HCT116 (cell line): ENCODE measurements at regions not wholly inside any gene's neighbourhood (a gene's known extent, or its start where the extent isn't known, plus 50 kb on each side); places are given as distances from the start of the nearest gene placed in this dataset.

Experiments used
- ATAC-seq: fragments of 200-7000 bp; cut with Tn5 transposase; 2 replicates; pipeline ENCODE4 v1.9.1; 2020; ENCODE audit warnings: mild to moderate bottlenecking, moderate library complexity
- BruUV-seq: library from RNA; stranded (reverse); fragments of 400-500 nt; replicated peaks from 2 replicates; lab custom pipeline; 2021; lab: Mats Ljungman, UMichigan
- CTCF ChIA-PET: fragments of 300-600 bp; sonication (Branson Sonifier 250); formaldehyde crosslinking; loops from one replicate; lab custom pipeline; 2021; ENCODE audit warnings: antibody characterized with exemption; lab: Charles Lee
- POLR2A ChIA-PET: fragments of 300-600, 350-600 bp; sonication (Branson Sonifier 250); formaldehyde crosslinking; loops from one replicate; lab custom pipeline; 2021; ENCODE audit warnings: antibody characterized with exemption; lab: Charles Lee
- RAD21 ChIA-PET, 2 experiments: fragments of 300-600 bp; sonication (Branson Sonifier 250); formaldehyde crosslinking; loops; one replicate each; lab custom pipeline; 2023; ENCODE audit warnings: low total read pairs in 2 of 2; ENCODE audit not compliant: uncharacterized antibody in 2 of 2, unreplicated experiment in 2 of 2, low non-redundant PET in 1 of 2; lab: Charles Lee
- DNase-seq: peaks from one replicate; pipeline ENCODE4 v3.0.0-alpha.2; 2010; ENCODE audit warnings: low read depth, low spot score
- H2AFZ ChIP-seq: fragments of 200-600 bp; shearing (Covaris generic), sonication (generic); 2 replicates; pipeline ENCODE4 v1.6.1; 2017; ENCODE audit warnings: low read depth, mixed run types, mixed read lengths, antibody characterized with exemption, low read length; ENCODE audit not compliant: poor library complexity, severe bottlenecking
- H3K27ac ChIP-seq: 2 replicates; pipeline ENCODE4 v1.5.1; 2012; ENCODE audit warnings: low read depth, low read length
- H3K27me3 ChIP-seq: fragments of 200-600 bp; sonication (generic); 2 replicates; pipeline ENCODE4 v1.6.1; 2016; ENCODE audit warnings: mixed run types, low read length, mixed read lengths; ENCODE audit not compliant: insufficient read depth
- H3K36me3 ChIP-seq, 2 experiments: fragments of 200-500 bp in 1 of 2; fragments of 200-600 bp in 1 of 2; sonication (Bioruptor generic) in 1 of 2; sonication (generic) in 1 of 2; 2 replicates each; pipeline versions ENCODE4 v1.5.1 to v1.6.1; 2014 to 2016; ENCODE audit warnings: low read length in 2 of 2, inconsistent platforms in 1 of 2, mixed read lengths in 1 of 2, mixed run types in 1 of 2; ENCODE audit not compliant: insufficient read depth in 2 of 2, control insufficient read depth in 1 of 2
- H3K4me1 ChIP-seq, 2 experiments: fragments of 200-600 bp in 1 of 2; sonication (generic) in 1 of 2; 2 replicates each; pipeline versions ENCODE4 v1.5.1 to v1.6.1; 2012 to 2017; ENCODE audit warnings: low read length in 2 of 2, inconsistent platforms in 1 of 2, mild to moderate bottlenecking in 1 of 2, mixed read lengths in 1 of 2, mixed run types in 1 of 2, moderate library complexity in 1 of 2; ENCODE audit not compliant: insufficient read depth in 2 of 2, control insufficient read depth in 1 of 2
- H3K4me2 ChIP-seq: fragments of 200-600 bp; sonication (generic); 2 replicates; pipeline ENCODE4 v1.6.1; 2017; ENCODE audit warnings: mixed run types, low read length, mixed read lengths
- H3K4me3 ChIP-seq, 2 experiments: fragments of 200-600 bp in 1 of 2; sonication (generic) in 1 of 2; replicated peaks in 1 of 2; 2 replicates each; pipeline ENCODE4 v1.5.1; 2011 to 2016; ENCODE audit warnings: low read length in 2 of 2, control low read depth in 1 of 2, low read depth in 1 of 2, mild to moderate bottlenecking in 1 of 2, mixed read lengths in 1 of 2, mixed run types in 1 of 2
- H3K79me2 ChIP-seq: fragments of 200-600 bp; sonication (generic); 2 replicates; pipeline ENCODE4 v1.6.1; 2017; ENCODE audit warnings: mild to moderate bottlenecking, mixed run types, low read length, moderate library complexity, mixed read lengths; ENCODE audit not compliant: insufficient read depth
- H3K9ac ChIP-seq: fragments of 200-600 bp; sonication (generic); 2 replicates; pipeline ENCODE4 v1.6.1; 2016; ENCODE audit warnings: low read length, mixed read lengths
- H3K9me2 ChIP-seq: fragments of 200-600 bp; sonication (generic), shearing (Covaris generic); 2 replicates; pipeline ENCODE4 v1.6.1; 2017; ENCODE audit warnings: mixed run types, mild to moderate bottlenecking, moderate library complexity; ENCODE audit not compliant: insufficient read depth
- H3K9me3 ChIP-seq, 2 experiments: fragments of 200-500 bp in 1 of 2; fragments of 200-600 bp in 1 of 2; sonication (Bioruptor generic) in 1 of 2; sonication (generic) in 1 of 2; 2 replicates each; pipeline ENCODE4 v1.6.1; 2014 to 2017; ENCODE audit warnings: low read length in 2 of 2, mixed read lengths in 2 of 2, inconsistent platforms in 1 of 2, low read depth in 1 of 2, mild to moderate bottlenecking in 1 of 2, mixed run types in 1 of 2, moderate library complexity in 1 of 2; ENCODE audit not compliant: control insufficient read depth in 1 of 2, insufficient read depth in 1 of 2
- H4K20me1 ChIP-seq: fragments of 200-600 bp; sonication (generic), shearing (Covaris generic); 2 replicates; pipeline ENCODE4 v1.6.1; 2017; ENCODE audit warnings: mixed run types, mild to moderate bottlenecking, moderate library complexity; ENCODE audit not compliant: insufficient read depth
- CTCF ChIP-seq, 3 experiments: fragments of 200-600 bp in 1 of 3; sonication (generic) in 1 of 3; IDR thresholded peaks in 2 of 3; conservative IDR thresholded peaks in 1 of 3; 2 replicates each; pipeline ENCODE4 v1.5.1; 2012 to 2017; ENCODE audit warnings: low read depth in 2 of 3, low read length in 2 of 3, antibody characterized with exemption in 1 of 3, borderline replicate concordance in 1 of 3, control low read depth in 1 of 3, mild to moderate bottlenecking in 1 of 3, mixed read lengths in 1 of 3, mixed run types in 1 of 3, moderate library complexity in 1 of 3; ENCODE audit not compliant: insufficient read depth in 1 of 3
- EGR1 ChIP-seq: IDR thresholded peaks from 2 replicates; pipeline ENCODE4 v1.6.1; 2012; ENCODE audit warnings: low read depth
- EZH2 ChIP-seq: fragments of 200-600 bp; sonication (generic); IDR thresholded peaks from 2 replicates; pipeline ENCODE4 v1.6.1; 2017; ENCODE audit warnings: antibody characterized with exemption, mixed run types
- JUND ChIP-seq: IDR thresholded peaks from 2 replicates; pipeline ENCODE4 v1.6.1; 2012
- POLR2AphosphoS5 ChIP-seq: IDR thresholded peaks from 2 replicates; pipeline ENCODE4 v1.6.1; 2011; ENCODE audit warnings: mild to moderate bottlenecking, low read depth, low read length, moderate library complexity
- SIN3A ChIP-seq: IDR thresholded peaks from 2 replicates; pipeline ENCODE4 v1.6.1; 2012; ENCODE audit warnings: low read depth
- TCF7L2 ChIP-seq: IDR thresholded peaks from 2 replicates; pipeline ENCODE4 v1.7.0; 2011; ENCODE audit warnings: borderline replicate concordance, inconsistent platforms; ENCODE audit not compliant: insufficient read depth, insufficient read length; ENCODE audit errors: extremely low read depth
- intact Hi-C: fragments of 100-400 bp; cut with micrococcal nuclease; formaldehyde crosslinking; loops from 2 replicates; pipeline ENCODE4 v1.10.0; 2022
- TF ChIP-seq, protein P1 (sequence below): IDR thresholded peaks from 2 replicates; pipeline ENCODE4 v1.6.1; 2012; ENCODE audit warnings: low read depth
- TF ChIP-seq, protein P2 (sequence below): IDR thresholded peaks from 2 replicates; pipeline ENCODE4 v1.6.1; 2011; ENCODE audit warnings: mild to moderate bottlenecking, low read length, moderate library complexity; ENCODE audit not compliant: insufficient replicate concordance; ENCODE audit errors: extremely low read depth

DNA sequence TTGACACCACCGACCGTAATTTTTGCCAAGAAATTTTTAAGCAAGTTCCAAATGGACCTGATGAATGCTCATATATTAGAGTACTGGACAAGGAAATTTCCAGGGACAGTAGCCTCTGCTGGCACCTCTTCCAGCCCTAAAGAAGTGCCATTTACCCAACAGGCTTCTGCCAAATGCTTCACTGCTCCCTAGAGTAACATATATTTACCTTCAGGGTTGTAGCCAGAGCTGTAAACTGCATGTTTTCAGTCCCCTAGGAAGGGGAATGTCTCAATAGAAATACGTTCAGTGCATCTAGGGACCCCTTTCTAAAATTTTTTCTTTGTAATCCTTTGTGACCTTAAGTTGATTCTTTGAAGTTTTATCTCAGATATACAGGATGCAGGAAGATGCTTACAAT lies 143.1 kb upstream of the SMAD1 start (continued):
- TF ChIP-seq, protein P1, sequence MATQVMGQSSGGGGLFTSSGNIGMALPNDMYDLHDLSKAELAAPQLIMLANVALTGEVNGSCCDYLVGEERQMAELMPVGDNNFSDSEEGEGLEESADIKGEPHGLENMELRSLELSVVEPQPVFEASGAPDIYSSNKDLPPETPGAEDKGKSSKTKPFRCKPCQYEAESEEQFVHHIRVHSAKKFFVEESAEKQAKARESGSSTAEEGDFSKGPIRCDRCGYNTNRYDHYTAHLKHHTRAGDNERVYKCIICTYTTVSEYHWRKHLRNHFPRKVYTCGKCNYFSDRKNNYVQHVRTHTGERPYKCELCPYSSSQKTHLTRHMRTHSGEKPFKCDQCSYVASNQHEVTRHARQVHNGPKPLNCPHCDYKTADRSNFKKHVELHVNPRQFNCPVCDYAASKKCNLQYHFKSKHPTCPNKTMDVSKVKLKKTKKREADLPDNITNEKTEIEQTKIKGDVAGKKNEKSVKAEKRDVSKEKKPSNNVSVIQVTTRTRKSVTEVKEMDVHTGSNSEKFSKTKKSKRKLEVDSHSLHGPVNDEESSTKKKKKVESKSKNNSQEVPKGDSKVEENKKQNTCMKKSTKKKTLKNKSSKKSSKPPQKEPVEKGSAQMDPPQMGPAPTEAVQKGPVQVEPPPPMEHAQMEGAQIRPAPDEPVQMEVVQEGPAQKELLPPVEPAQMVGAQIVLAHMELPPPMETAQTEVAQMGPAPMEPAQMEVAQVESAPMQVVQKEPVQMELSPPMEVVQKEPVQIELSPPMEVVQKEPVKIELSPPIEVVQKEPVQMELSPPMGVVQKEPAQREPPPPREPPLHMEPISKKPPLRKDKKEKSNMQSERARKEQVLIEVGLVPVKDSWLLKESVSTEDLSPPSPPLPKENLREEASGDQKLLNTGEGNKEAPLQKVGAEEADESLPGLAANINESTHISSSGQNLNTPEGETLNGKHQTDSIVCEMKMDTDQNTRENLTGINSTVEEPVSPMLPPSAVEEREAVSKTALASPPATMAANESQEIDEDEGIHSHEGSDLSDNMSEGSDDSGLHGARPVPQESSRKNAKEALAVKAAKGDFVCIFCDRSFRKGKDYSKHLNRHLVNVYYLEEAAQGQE: no peak
- TF ChIP-seq CTCF (IDR thresholded peaks at IDR 0.05 in 2 of 3, conservative IDR thresholded peaks at IDR 0.05 in 1 of 3; ENCODE audit: borderline replicate concordance in 1 of 3, insufficient read depth in 1 of 3, low read depth in 2 of 3, low read length in 2 of 3): no peak

DNA sequence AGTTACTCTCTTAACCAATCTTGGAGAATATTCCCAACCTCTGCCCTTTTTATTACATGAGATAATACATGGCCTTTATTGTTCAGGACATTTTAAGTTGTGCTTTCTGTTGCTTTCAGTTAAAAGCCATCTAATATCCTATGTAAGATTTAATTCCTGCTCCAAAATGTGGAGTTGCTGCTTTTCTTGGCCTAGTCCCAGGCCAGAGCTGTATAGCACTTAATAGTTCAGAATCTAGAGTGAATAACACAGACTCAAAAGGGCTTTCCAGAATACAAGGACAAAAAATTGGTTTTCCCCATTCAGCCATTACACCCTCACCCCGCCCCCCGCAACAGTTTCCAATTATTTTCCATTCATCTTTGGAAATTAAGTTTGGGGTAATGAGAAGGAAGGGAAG lies 144.3 kb upstream of the SMAD1 start:
- intact Hi-C loops: no loop called here
- Histone ChIP-seq H3K4me3 (no peak overlapping the region), H3K4me2 (no peak overlapping the region), H3K27me3 (no peaks in the 10 kb centered on the region), H2AFZ (no peak overlapping the region), H3K9me3 (no peaks in the 10 kb centered on the region), H3K27ac (no peak overlapping the region), H4K20me1 (no peaks in the 10 kb centered on the region), H3K9ac (no peak overlapping the region), H3K79me2 (no peaks in the 10 kb centered on the region), H3K9me2 (no peaks in the 10 kb centered on the region), H3K4me1 (no peaks in the 10 kb centered on the region), H3K36me3 (no peaks in the 10 kb centered on the region)
- ATAC-seq (no peak), DNase-seq (no peak)
- TF ChIP-seq, protein P1: no peak
- TF ChIP-seq EZH2: no peak
- no peak for TF ChIP-seq EGR1
- no peak for TF ChIP-seq CTCF (IDR thresholded peaks at IDR 0.05 in 2 of 3, conservative IDR thresholded peaks at IDR 0.05 in 1 of 3; ENCODE audit: borderline replicate concordance in 1 of 3, insufficient read depth in 1 of 3, low read depth in 2 of 3, low read length in 2 of 3)
- no peak for TF ChIP-seq SIN3A
- TF ChIP-seq, protein P2, sequence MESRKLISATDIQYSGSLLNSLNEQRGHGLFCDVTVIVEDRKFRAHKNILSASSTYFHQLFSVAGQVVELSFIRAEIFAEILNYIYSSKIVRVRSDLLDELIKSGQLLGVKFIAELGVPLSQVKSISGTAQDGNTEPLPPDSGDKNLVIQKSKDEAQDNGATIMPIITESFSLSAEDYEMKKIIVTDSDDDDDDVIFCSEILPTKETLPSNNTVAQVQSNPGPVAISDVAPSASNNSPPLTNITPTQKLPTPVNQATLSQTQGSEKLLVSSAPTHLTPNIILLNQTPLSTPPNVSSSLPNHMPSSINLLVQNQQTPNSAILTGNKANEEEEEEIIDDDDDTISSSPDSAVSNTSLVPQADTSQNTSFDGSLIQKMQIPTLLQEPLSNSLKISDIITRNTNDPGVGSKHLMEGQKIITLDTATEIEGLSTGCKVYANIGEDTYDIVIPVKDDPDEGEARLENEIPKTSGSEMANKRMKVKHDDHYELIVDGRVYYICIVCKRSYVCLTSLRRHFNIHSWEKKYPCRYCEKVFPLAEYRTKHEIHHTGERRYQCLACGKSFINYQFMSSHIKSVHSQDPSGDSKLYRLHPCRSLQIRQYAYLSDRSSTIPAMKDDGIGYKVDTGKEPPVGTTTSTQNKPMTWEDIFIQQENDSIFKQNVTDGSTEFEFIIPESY: no peak
- TF ChIP-seq POLR2AphosphoS5: no peak
- no peak for TF ChIP-seq TCF7L2
- TF ChIP-seq JUND: no peak
- POLR2A ChIA-PET: no interaction called here
- RAD21 ChIA-PET: no interaction called here
- CTCF ChIA-PET: no interaction called here
- BruUV-seq: no TSS peak
